T47D (cell line): ENCODE measurements at regions not wholly inside any gene's neighbourhood (a gene's known extent, or its start where the extent isn't known, plus 50 kb on each side); places are given as distances from the start of the nearest gene placed in this dataset.

Experiments
- DNase-seq, 2 experiments: peaks; one replicate each; pipeline versions ENCODE4 v3.0.0 to v3.0.0-alpha.2; 2011 to 2012; ENCODE audit warnings: low read depth in 1 of 2, low spot score in 1 of 2
- JUND ChIP-seq: IDR thresholded peaks from 2 replicates; pipeline ENCODE4 v1.6.1; 2012; ENCODE audit warnings: low read depth
- in situ Hi-C: cut with HindIII; loops from 2 replicates; pipeline ENCODE4 v1.10.0; 2016; ENCODE audit warnings: low sequenced_read_pairs, low pct_unique_long_range_greater_than_20kb

DNA sequence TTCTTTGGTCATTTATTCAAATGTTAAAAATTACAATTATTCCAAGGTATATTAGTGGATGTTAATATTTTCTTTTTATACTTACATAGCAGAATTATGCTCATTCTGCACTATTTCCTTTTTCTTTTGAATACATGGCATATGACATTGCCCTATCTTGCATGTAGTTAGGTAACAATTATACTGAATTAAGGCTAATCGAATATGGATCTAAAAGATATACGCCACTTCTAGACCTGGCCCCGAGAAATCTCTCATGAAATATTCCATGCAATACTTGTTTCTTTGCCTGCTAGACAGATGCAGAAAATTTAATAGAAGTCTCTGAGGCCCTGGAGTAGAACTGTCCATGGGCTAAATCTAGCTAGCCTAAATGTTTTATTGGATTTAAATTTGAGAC, 493.4 kb downstream of the OTOL1 start:
- no peak for TF ChIP-seq JUND
- in situ Hi-C loops = no loop called here
- no peak for DNase-seq

- no peak for DNase-seq
- in situ Hi-C loops = no loop called here
- TF ChIP-seq JUND = no peak
Observed at GRCh38 chr3:161991901-161992540, 495.4 kb downstream of the OTOL1 start.

DNA sequence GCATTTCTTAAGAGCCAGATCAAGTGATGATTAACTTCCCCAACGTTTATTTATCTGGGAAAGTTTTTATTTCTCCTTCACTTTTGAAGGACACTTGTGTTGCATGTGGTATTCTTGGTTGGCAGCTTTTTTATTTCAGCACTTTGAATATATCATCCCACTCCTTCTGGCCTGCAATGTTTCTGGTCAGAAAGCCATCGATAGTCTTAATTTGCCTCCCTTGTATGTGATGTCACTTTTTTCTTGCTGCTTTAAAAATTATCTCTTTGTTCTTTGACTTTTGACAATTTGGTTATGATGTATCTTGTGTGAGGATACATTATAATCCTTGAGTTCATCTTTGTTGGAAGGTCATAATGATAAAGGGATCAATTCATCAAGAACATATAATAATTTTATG, 503.2 kb downstream of the OTOL1 start:
- in situ Hi-C loops = no loop called here
- DNase-seq = no peak
- TF ChIP-seq JUND = no peak

GRCh38 chr3:162007722-162008121, 511.1 kb downstream of the OTOL1 start:
- no peak for DNase-seq
- no peak for TF ChIP-seq JUND
- in situ Hi-C loops = no loop called here

DNA sequence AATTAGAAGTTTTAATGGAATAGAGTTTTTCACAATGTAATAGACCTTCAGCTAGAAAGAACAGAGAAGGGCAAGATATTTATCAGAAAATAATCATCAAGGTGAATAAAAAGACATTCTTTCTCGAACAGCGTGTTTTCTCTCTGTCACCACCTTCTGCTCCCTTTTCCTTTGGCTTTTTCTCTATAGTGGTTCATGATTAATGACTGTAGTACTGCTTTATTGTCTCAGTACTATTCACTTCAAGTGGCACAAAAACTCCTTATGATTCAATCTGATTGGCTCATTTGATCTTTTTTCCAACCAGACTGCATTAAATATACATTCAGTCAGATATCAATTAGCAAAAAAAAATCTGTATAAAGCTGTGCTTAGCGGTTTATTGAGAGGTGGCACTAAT, 516.0 kb downstream of the OTOL1 start:
- in situ Hi-C loops = no loop called here
- DNase-seq = no peak
- TF ChIP-seq JUND = no peak

DNA sequence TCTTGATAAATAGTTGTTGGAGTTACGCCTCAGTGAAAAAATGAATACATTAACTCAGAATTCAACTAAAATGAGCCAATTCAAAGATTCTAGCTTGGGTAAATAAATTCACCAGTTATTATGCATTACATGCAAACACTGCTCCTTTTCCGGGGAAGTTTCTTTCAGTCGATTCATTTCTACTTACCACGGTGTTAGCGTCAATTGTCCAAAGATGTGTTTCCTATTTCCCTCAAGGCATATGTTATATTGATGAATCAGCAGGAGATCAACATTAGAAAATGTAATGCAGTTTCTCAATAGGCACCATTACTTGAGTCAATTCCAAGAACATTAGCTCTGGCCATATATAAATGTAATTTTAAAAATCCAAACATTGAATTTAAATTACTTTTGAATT, 517.7 kb downstream of the OTOL1 start:
- in situ Hi-C loops = no loop called here
- no peak for DNase-seq
- TF ChIP-seq JUND = no peak

- no peak for DNase-seq
- no peak for TF ChIP-seq JUND
Observed at GRCh38 chr3:162015856-162016255, 519.2 kb downstream of the OTOL1 start.

DNA sequence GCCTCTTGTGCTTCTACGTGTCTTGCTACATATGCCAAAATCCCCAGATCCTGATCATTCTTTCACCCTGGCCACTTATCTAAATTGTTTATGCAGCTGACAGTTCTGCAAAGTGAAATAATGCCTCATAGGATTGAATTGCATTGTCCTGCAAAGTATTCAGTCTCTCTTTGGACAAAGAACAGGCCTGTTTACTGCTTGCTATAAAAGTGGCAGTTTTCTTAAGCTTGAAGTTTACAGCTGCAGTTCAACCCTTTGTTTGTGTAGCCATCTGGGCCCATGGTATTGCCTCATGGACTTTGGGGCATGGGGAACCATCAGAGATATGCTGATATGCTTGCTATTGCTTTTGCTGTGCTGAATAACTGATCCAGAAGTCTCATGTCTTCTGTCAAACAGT, 523.2 kb downstream of the OTOL1 start:
- no peak for TF ChIP-seq JUND
- in situ Hi-C loops = no loop called here
- DNase-seq = no peak

More at GRCh38 chr3:162015856-162016255, 519.2 kb downstream of the OTOL1 start:
- in situ Hi-C loops = no loop called here

GRCh38 chr3:162021206-162021605, 524.6 kb downstream of the OTOL1 start:
- no peak for TF ChIP-seq JUND
- no peak for DNase-seq
- in situ Hi-C loops = no loop called here

GRCh38 chr3:162022911-162023310, 526.3 kb downstream of the OTOL1 start:
- no peak for TF ChIP-seq JUND
- no peak for DNase-seq
- in situ Hi-C loops = no loop called here

DNA sequence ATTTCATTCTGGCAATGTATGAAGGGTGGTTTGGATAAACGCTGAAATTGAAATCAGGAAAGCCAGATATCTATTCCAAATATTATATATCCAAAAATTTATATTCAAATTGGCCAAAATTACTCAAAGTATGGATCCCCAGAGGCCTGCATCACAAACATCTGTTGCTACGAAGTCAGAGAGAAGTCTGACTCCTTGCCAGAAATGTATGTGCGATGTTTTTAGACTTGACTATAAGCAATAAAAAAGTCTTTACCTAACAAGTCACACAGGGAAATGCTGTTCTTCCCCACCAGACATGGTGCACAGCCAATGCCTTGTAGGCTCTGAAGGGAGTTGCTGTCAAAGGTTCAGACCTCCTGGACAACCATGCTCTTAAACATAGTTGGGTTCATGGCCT, 533.1 kb downstream of the OTOL1 start:
- no peak for TF ChIP-seq JUND
- no peak for DNase-seq
- in situ Hi-C loops = no loop called here

- DNase-seq = no peak
- in situ Hi-C loops = no loop called here
- no peak for TF ChIP-seq JUND
Observed at GRCh38 chr3:162034368-162034767, 537.8 kb downstream of the OTOL1 start.

GRCh38 chr3:162041622-162042021, 545.0 kb downstream of the OTOL1 start:
- DNase-seq = no peak
- no peak for TF ChIP-seq JUND
- in situ Hi-C loops = no loop called here

DNA sequence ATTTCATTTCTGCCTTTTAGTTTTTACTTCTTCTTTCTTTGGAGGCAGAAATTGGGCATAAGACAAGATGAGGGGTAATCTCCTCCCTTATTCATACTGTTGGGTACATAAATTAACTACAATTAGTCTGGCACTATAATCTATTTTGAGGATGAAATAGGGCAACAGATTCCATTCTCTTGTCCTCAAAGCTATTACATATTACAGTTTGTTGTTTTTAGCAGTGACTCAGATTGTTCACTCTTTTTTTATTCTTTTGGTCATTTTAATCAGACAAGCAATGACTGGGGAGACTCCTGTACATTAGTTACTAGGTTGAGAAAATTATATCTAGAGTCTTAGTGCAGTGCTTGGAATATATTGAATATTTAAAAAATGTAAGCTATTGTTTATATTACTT, 556.0 kb downstream of the OTOL1 start:
- no peak for DNase-seq
- in situ Hi-C loops = no loop called here
- no peak for TF ChIP-seq JUND
